HFFc6 (cell line): ENCODE measurements at regions not wholly inside any gene's neighbourhood (a gene's known extent, or its start where the extent isn't known, plus 50 kb on each side); places are given as distances from the start of the nearest gene placed in this dataset.

Experiments used
- DNase-seq: peaks from one replicate; pipeline ENCODE4 v3.0.0-alpha.2; 2018
- H3K27ac Mint-ChIP-seq: 2 replicates; pipeline ENCODE4 v1.8.0; 2020; ENCODE audit warnings: mild to moderate bottlenecking, mixed read lengths
- H3K27me3 Mint-ChIP-seq: 2 replicates; pipeline ENCODE4 v1.8.0; 2021; ENCODE audit warnings: mild to moderate bottlenecking, moderate library complexity, mixed read lengths; ENCODE audit not compliant: insufficient read depth
- H3K36me3 Mint-ChIP-seq: 2 replicates; pipeline ENCODE4 v1.8.0; 2021; ENCODE audit warnings: low read depth, mixed read lengths
- H3K4me1 Mint-ChIP-seq: 2 replicates; pipeline ENCODE4 v1.8.0; 2020; ENCODE audit warnings: low read depth, mixed read lengths
- H3K4me3 Mint-ChIP-seq: 2 replicates; pipeline ENCODE4 v1.8.0; 2020; ENCODE audit warnings: mild to moderate bottlenecking, moderate library complexity, mixed read lengths
- H3K9me3 Mint-ChIP-seq: 2 replicates; pipeline ENCODE4 v1.8.0; 2020; ENCODE audit warnings: mild to moderate bottlenecking, mixed read lengths
- TF ChIP-seq, protein P1 (sequence below): fragments of 200-600 bp; sonication (generic); IDR thresholded peaks from 2 replicates; pipeline ENCODE4 v1.5.0; 2021; ENCODE audit warnings: antibody characterized with exemption, mild to moderate bottlenecking

DNA sequence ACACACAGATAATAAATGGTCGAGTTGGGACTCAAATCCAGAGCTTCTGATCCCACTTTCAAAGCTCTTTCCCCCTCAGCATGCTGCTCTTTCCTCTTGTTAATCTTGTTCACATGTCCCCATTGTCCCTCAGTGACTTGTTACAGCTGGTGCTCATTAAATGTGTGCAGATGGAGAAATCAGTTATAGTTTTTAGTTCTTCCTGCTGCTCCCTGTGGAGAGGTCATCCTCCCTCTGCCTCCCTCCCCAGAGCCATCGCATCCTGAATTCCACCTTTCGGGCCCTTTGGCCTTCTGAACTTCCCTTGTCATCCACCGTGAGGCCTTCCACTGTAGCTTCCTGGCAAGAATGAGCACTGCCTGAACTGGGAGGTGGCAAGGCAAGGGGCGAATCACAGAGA lies 179.6 kb downstream of the WSCD1 start:
- DNase-seq = no peak

DNA sequence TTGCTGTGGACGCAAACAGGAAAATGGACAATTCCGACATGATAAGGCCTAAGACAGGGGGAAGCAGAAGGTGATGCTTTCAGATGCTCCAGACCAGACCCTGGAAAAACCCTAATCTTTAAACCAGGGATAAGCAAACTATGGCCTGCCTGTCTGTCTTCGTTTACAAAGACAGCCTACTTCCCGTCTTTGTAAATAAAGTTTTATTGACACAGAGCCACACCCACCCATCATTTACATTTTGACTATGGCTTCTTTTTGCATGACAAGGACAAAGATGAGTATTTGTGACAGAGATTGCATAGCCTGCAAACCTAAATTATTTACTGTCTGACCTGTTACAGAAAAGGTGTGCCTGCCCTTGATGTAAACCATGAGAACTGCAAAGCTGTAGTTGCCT lies 177.9 kb downstream of the WSCD1 start:
- no peak for DNase-seq
- Mint-ChIP-seq H3K4me3 (no peak overlapping the region), H3K9me3 (no peaks in the 10 kb centered on the region), H3K27me3 (peaks cover 19% of the 10 kb centered on the region), H3K36me3 (no peaks in the 10 kb centered on the region), H3K27ac (no peak overlapping the region), H3K4me1 (no peaks in the 10 kb centered on the region)
- TF ChIP-seq, protein P1, sequence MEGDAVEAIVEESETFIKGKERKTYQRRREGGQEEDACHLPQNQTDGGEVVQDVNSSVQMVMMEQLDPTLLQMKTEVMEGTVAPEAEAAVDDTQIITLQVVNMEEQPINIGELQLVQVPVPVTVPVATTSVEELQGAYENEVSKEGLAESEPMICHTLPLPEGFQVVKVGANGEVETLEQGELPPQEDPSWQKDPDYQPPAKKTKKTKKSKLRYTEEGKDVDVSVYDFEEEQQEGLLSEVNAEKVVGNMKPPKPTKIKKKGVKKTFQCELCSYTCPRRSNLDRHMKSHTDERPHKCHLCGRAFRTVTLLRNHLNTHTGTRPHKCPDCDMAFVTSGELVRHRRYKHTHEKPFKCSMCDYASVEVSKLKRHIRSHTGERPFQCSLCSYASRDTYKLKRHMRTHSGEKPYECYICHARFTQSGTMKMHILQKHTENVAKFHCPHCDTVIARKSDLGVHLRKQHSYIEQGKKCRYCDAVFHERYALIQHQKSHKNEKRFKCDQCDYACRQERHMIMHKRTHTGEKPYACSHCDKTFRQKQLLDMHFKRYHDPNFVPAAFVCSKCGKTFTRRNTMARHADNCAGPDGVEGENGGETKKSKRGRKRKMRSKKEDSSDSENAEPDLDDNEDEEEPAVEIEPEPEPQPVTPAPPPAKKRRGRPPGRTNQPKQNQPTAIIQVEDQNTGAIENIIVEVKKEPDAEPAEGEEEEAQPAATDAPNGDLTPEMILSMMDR = no peak

More for the DNA sequence above, 179.6 kb downstream of the WSCD1 start:
- H3K27ac Mint-ChIP-seq = no peak overlapping the region
- no peak overlapping the region for H3K4me3 Mint-ChIP-seq
- no peaks in the 10 kb centered on the region for H3K36me3 Mint-ChIP-seq
- TF ChIP-seq, protein P1 = no peak
- peaks cover 14% of the 10 kb centered on the region for H3K27me3 Mint-ChIP-seq
- no peaks in the 10 kb centered on the region for H3K4me1 Mint-ChIP-seq
- no peaks in the 10 kb centered on the region for H3K9me3 Mint-ChIP-seq

DNA sequence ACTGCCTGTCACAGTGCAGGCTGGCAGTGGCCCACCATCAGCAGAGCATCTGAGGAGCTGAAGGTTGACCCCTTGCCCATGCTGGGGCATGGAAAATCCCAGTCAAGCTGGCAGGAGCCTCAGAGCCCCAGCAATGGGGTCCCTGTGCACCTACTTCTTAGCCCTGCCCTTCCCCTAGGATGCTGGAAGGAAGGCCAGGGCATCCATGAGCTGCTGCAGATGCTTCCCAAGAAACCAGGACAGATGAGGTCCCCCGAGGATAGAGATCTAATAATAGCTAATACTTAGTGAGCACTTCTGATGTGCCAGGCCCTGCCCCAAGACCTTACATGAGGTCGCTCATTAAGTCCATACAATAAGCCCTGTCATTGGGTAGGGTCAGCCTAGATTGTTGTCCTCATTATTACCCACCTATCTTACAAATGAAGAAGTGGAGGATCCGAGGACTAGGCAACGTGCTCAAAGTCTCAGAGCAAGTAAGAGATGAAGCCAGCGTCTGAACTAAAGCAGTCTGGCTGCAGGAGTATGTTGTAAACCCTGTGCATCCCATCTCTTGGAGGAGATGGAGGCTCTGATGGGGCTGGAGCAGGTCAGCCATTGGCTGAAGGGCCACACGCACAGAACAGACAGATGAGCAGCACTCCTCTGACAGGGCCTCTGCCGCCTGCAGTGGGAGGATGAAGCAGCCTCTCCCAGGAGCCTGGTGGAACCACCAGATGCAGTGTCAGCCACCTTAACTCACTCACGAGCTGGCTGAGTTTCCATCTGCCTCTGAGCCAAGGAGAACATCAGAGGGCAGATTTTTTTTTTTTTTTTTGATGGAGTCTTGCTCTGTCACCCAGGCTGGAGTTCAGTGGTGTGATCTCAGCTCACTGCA lies 175.4 kb downstream of the WSCD1 start:
- Mint-ChIP-seq H3K9me3 (no peaks in the 10 kb centered on the region), H3K36me3 (no peaks in the 10 kb centered on the region), H3K27ac (no peak overlapping the region), H3K27me3 (peaks cover 25% of the 10 kb centered on the region), H3K4me3 (no peak overlapping the region), H3K4me1 (no peaks in the 10 kb centered on the region)
- TF ChIP-seq, protein P1 = no peak
- DNase-seq = no peak

DNA sequence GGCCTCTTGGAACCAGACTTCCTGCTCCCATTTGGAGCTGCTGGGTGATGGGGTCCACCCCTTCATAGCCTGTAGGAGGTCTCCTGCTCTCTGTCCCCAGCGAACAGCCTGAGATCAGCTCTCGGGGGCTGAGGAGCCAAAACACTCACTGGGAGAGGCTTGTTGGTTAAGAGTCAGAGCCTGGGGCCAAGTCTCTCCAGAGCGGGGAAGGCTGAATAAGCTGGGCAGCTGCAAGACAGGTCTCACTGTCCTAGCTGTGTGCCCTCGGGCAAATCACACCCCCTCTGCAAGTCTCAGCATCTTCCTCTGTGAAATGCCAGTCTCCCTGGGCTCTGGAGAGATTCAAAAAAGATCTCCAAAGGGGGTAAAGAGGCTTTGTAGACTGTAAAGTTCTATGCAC lies 174.6 kb downstream of the WSCD1 start:
- no peaks in the 10 kb centered on the region for H3K4me1 Mint-ChIP-seq
- no peaks in the 10 kb centered on the region for H3K9me3 Mint-ChIP-seq
- no peaks in the 10 kb centered on the region for H3K36me3 Mint-ChIP-seq
- H3K4me3 Mint-ChIP-seq = no peak overlapping the region
- peaks cover 31% of the 10 kb centered on the region for H3K27me3 Mint-ChIP-seq
- H3K27ac Mint-ChIP-seq = no peak overlapping the region
- DNase-seq = no peak
- TF ChIP-seq, protein P1 = no peak

DNA sequence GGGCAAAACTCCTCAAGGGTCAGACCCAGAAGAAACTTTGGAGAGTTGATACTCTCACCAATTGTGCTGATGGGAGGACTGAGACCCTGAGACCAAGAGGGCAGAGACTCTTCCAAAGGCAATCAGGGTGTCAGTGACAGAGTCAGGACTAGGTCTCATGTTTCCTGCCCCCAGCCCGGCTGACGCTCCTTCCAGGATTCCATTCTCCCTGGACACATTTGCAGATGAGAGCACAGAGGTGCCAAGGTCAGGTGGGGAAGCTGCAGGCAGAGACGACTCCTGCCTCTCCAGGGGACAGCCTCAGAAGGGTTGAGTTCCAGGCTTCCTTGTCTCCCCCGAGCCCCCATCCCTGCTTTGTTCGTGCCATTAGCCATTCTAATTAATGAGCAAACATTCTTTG lies 174.1 kb downstream of the WSCD1 start:
- Mint-ChIP-seq H3K36me3 (no peaks in the 10 kb centered on the region), H3K4me3 (no peak overlapping the region), H3K27me3 (peaks cover 31% of the 10 kb centered on the region), H3K4me1 (no peaks in the 10 kb centered on the region), H3K27ac (no peak overlapping the region), H3K9me3 (no peaks in the 10 kb centered on the region)
- TF ChIP-seq, protein P1 = no peak
- DNase-seq = no peak
